GM21423 (cell line): ENCODE measurements at regions not wholly inside any gene's neighbourhood (a gene's known extent, or its start where the extent isn't known, plus 50 kb on each side); places are given as distances from the start of the nearest gene placed in this dataset.
A peak's percentile ranks its signal among the peaks of the same experiment; 100 is the strongest.

Experiments
- ATAC-seq: cut with Tn5 transposase; IDR thresholded peaks from one replicate; pipeline ENCODE4 v1.9.1; 2021; ENCODE audit warnings: mild to moderate bottlenecking, moderate library complexity; ENCODE audit not compliant: unreplicated experiment

GRCh38 chr5:40080191-40080590 is 599.5 kb upstream of the PTGER4 start:
- ATAC-seq = no peak

GRCh38 chr5:40078898-40079575 is 600.7 kb upstream of the PTGER4 start:
- ATAC-seq = no peak

DNA sequence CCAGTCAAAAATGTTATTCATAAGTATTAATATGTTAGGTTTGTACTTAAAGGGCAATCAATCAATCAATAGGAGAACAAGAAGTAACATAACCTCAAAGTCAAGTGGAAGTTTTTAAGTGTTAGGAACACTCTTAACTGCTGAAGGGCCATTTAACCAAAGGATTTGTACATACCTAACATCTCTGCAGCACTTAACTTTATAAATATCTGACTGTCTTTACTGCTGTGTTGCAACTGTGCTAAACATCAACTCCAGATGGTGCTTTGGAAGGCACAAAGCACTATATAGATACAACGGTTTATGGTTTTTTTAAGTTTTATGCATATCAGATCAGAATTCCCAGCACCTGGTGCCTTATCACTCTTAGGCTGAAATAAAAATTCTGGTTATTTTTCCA is 604.9 kb upstream of the PTGER4 start:
- ATAC-seq = no peak

DNA sequence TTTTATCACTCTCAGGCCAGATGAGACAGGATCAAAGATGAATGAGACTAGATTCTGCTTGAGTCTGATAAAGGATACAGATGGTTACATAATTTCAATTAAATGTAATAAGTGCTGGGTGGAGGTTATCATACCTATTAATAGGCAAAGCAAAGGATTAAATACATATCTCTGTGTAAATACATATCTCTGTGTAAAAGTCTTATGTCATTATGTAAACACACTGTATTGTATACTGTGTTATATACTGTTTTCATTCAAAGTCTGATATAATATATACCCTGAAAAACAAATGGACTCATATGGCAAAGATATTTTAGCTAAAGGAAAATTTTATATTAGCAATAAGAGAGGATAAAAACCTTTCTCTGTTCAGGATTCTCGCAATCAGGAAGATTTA is 605.8 kb upstream of the PTGER4 start:
- no peak for ATAC-seq

- ATAC-seq = no peak
Observed at GRCh38 chr5:40071870-40072269, 607.8 kb upstream of the PTGER4 start.

DNA sequence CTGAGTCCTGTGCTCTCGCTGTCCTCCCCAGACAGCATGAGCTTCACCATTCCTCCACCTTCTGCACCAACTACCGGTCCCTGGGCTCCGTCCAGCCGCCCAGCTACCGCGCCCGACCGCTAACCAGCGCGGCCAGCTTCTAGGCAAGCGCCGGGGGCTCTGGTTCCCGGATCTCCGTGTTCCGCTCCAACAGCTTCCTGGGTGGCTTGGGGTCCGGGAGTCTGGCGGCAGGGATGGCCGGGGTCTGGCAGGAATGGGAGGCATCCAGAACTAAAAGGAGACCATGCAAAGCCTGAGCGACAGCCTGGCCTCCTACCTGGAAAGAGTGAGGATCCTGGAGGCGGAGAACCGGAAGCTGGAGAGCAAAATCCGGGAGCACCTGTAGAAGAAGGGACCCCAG is 613.1 kb upstream of the PTGER4 start:
- no peak for ATAC-seq

DNA sequence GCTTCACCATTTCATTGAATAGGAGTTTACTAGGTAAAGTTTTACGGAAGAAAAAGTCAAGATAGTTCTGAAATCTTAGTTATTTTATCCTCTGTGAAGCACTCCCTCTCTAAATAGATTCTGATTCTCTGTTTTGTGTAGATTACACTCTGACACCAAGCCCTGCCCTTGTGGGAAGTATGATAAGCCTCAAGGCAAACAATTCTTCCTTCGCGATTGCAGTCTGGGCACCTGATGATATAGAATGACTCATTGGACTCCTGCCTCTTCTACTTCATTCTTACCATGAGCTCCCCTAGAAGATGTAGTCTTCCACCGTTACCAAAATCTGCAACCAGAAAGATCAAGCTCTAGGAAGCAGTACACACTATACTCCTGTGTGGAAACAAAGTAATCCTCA is 626.9 kb upstream of the PTGER4 start:
- ATAC-seq = no peak

- ATAC-seq = no peak
Observed at GRCh38 chr5:40046792-40047191, 622.0 kb upstream of the DAB2 start.

GRCh38 chr5:40045429-40045828 is 620.6 kb upstream of the DAB2 start:
- ATAC-seq = no peak

DNA sequence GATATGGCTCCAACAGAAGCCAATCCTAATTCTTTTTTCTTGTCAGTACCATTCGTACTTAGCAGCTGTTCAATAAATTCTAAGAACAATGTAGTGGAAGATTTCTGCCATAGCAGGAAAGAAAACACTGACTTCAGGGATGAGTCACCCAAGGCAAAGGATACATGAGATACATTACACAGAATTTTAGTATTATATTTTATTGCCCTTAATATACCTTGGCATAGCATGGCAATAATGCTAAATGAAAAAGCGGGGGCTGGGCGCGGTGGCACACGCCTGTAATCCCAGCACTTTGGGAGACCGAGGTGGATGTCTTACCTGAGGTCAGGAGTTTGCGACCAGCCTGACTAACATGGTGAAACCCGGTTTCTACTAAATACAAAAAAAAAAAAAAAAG is 619.1 kb upstream of the DAB2 start:
- ATAC-seq = no peak

- no peak for ATAC-seq
Observed at GRCh38 chr5:40041452-40041851, 616.7 kb upstream of the DAB2 start.

GRCh38 chr5:40037713-40038112 is 612.9 kb upstream of the DAB2 start:
- no peak for ATAC-seq

DNA sequence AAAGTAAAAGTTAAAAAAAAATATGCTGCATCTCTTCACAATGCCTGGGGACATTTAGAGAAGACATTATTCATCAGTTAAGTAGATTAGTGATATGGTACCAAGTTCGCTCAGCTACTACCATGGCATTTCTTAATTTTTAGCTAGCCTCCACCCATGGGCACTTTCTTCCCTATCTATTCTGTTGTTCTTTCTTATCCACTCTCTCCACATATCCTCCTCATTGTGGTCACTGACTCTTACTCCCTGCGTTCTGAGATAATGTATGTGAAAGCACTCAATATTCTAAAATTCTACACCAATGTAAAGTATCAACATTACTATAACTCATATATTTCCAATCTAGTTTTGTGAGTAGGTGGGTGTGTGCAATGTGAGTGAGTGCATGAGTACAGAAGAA is 609.7 kb upstream of the DAB2 start:
- no peak for ATAC-seq

GRCh38 chr5:40033411-40033810 is 608.6 kb upstream of the DAB2 start:
- ATAC-seq = peak; percentile 98

DNA sequence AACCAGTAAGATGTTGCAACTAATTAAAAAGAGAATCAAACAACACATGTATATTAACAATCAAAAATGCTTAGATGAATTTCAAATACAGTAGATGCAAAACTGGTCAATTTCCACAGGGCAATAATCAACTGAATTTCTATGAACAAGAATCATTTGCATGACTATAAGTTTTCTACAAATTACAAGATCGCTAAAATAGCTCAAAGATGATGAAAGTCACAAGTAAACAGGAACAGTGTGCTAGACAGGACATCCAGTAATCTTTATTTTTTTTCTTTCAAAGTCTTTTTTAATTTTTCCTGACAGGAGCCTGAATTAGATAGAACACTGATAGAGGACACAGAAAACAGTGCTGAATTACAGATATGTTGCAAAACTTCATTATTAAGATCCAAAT is 608.2 kb upstream of the DAB2 start:
- ATAC-seq = peak; percentile 9

GRCh38 chr5:40030661-40031060 is 605.9 kb upstream of the DAB2 start:
- peak; percentile 35 for ATAC-seq

DNA sequence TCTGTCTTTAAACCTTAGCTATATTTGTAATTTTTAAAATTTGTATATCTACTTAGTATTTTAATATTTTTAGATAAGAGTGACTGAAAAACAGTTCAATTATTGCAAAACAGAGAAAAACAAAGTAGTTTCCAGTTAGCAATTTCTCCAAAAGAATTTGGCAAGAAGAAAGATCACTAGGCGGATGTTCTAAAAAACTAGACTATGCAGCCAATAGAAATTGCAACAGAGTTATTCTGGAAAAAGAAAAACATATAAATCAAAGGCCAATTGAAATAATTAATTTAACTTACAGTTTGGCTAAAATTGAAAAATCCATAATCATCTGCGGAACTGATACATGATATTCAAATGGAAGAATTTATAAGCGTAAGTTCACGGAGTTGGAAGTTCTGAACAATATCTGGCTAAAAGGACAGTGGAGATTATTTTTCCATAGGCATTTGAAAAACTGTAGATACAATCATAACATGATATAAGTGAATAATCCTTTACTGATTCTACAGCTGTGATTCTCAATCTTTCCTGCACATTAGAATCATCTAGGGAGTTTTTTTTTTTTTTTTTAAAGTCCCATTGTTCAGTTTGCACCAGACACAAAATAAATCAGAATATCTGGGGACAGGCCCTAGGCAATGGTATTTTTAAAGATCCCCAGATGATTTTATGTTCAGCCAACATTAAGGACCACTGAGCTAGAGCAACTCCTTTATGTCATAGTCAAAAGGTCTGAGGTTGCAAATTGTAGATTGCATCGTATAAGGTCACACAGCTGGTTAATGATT is 605.1 kb upstream of the DAB2 start:
- ATAC-seq = no peak

DNA sequence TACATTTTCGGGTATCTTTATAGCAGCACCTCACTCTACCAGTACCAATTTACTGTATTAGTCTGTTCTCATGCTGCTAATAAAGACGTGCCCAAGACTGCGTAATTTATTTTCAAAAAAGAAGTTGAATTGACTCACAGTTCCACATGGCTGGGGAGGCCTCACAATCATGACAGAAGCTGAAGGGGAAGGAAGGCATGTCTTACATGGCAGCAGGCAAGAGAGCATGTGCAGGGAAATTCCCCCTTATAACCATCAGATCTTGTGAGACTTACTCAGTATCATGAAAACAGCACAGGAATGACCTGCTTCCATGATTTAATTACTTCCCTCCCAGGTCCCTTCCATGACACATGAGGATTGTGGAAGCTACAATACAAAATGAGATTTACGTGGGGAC is 602.6 kb upstream of the DAB2 start:
- no peak for ATAC-seq

DNA sequence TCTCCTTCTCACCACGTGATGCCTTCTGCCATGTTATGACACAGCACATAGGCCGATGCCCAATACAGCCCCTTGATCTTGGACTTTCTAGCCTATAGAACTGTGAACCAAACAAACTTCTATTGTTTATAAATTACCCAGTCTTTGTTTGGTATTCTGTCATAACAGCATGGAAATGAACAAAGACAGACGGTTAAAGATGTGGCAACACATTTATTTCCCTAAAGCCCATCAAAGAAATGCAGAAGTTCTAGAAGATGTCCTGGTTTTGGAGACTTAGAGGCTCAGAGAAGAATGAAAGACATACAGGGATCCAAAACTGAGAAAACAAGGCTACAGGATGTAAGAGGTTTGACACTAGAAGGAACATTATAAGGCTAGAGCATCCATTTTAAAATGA is 600.8 kb upstream of the DAB2 start:
- no peak for ATAC-seq

DNA sequence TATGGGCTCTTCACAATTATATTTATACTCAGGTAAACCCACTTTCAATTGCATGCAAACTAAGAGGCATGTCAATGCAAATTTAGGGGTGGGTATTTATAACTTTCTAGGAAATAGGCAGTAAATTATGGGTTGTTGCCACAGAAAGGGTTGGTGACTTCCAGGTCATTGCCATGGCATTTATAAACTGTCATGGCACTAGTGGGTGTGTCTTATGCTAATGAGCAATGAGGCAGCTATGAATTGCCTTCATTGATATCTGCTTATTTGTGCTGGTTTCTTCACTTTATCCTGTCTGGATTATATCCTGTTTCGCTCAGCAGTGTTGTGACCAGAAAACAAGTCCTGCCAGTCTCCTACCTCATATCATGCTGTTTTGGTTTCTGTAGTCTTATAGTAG is 597.3 kb upstream of the DAB2 start:
- no peak for ATAC-seq

DNA sequence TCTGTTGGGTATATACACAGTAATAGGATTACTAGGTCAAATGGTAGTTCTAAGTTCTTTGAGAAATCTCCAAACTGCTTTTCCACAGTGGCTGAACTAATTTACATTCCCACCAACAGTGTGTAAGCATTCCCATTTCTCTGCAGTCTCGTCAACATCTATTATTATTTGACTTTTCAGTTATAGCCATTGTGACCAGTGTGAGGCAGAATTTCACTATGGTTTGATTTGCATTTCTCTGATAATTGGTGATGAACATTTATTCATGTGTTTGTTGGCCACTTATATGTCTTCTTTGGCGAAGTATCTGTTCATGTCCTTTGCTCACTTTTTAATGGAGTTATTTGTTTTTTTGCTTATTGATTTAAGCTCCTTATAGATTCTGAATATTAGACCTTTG is 596.2 kb upstream of the DAB2 start:
- no peak for ATAC-seq

- ATAC-seq = no peak
Observed at GRCh38 chr5:40017918-40018317, 593.1 kb upstream of the DAB2 start.

DNA sequence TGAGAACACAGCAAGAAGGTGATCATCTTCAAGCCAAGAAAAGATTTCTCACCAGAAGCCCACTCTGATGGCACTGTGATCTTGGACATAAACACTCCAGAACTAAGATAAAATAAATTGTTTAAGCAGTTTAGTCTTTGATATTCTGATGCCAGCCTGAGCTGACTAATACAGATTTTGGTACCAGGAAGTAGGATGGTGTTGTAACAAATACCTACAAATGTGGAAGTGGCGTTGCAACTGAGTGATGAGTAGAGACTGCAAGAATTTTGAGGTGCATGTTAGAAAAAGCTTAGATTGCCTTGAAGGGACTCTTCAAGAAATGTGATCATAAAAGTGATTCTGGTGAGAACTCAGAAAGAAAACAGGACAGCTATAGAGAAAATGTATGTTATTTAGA is 592.4 kb upstream of the DAB2 start:
- no peak for ATAC-seq
